WTC11 (cell line): ENCODE measurements at regions not wholly inside any gene's neighbourhood (a gene's known extent, or its start where the extent isn't known, plus 50 kb on each side); places are given as distances from the start of the nearest gene placed in this dataset.

Experiments
- CREB1 ChIP-seq: sonication (generic); formaldehyde crosslinking; IDR thresholded peaks from 2 replicates; pipeline ENCODE4 v1.8.0; 2023; ENCODE audit warnings: mild to moderate bottlenecking, missing genetic modification reagents
- MYBL2 ChIP-seq: sonication (generic); formaldehyde crosslinking; IDR thresholded peaks from 2 replicates; pipeline ENCODE4 v1.8.1; 2023; ENCODE audit warnings: mild to moderate bottlenecking, moderate library complexity, missing genetic modification reagents
- NR2C2 ChIP-seq: sonication (generic); formaldehyde crosslinking; IDR thresholded peaks from 2 replicates; pipeline ENCODE4 v1.8.0; 2022; ENCODE audit warnings: mild to moderate bottlenecking, missing genetic modification reagents
- NR3C1 ChIP-seq: sonication (generic); formaldehyde crosslinking; conservative IDR thresholded peaks from 2 replicates; pipeline ENCODE4 v1.8.1; 2023; ENCODE audit warnings: low read depth, mild to moderate bottlenecking, missing genetic modification reagents
- ZNF423 ChIP-seq: fragments of 250-450 bp; sonication (Bioruptor Pico); IDR thresholded peaks from 2 replicates; pipeline ENCODE4 v2.1.2; 2022; ENCODE audit warnings: mild to moderate bottlenecking, moderate library complexity
- TF ChIP-seq, protein P1 (sequence below): fragments of 200-600 bp; IDR thresholded peaks from 2 replicates; pipeline ENCODE4 v1.8.0; 2022; ENCODE audit warnings: antibody characterized with exemption
- TF ChIP-seq, protein P2 (sequence below): sonication (generic); formaldehyde crosslinking; IDR thresholded peaks from 2 replicates; pipeline ENCODE4 v1.8.1; 2022; ENCODE audit warnings: mild to moderate bottlenecking, moderate library complexity, missing genetic modification reagents
- TF ChIP-seq, protein P3 (sequence below): sonication (generic); formaldehyde crosslinking; IDR thresholded peaks from 2 replicates; pipeline ENCODE4 v1.8.1; 2022; ENCODE audit warnings: low read depth, mild to moderate bottlenecking, moderate library complexity, missing genetic modification reagents, borderline replicate concordance

DNA sequence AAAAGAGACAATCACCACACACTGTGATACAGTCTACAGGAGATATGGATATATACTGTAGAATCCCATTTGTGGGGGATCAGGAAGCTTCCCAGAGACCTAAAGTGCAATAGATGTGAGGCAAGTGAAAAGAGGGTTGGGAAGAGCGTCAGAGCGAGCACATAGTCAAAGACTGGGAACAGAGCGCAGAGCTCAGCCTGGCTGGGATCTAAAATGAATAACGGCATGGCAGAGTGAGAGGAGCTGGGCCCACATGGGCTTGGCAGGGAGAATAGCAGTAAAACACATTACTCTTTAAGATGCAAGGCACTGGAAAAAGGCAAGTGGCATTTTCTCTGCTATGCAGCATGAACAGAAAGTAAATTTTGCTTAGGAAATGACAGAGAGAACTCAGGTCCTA, 52.4 kb upstream of the BCL11A start:
- TF ChIP-seq NR2C2 (CRISPR knock-in tag) (no peak), MYBL2 (no peak), CREB1 (CRISPR knock-in tag) (no peak), NR3C1 (no peak), ZNF423 (CRISPR knock-in tag) (no peak)
- TF ChIP-seq, protein P1, sequence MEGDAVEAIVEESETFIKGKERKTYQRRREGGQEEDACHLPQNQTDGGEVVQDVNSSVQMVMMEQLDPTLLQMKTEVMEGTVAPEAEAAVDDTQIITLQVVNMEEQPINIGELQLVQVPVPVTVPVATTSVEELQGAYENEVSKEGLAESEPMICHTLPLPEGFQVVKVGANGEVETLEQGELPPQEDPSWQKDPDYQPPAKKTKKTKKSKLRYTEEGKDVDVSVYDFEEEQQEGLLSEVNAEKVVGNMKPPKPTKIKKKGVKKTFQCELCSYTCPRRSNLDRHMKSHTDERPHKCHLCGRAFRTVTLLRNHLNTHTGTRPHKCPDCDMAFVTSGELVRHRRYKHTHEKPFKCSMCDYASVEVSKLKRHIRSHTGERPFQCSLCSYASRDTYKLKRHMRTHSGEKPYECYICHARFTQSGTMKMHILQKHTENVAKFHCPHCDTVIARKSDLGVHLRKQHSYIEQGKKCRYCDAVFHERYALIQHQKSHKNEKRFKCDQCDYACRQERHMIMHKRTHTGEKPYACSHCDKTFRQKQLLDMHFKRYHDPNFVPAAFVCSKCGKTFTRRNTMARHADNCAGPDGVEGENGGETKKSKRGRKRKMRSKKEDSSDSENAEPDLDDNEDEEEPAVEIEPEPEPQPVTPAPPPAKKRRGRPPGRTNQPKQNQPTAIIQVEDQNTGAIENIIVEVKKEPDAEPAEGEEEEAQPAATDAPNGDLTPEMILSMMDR = no peak
- TF ChIP-seq, protein P2, sequence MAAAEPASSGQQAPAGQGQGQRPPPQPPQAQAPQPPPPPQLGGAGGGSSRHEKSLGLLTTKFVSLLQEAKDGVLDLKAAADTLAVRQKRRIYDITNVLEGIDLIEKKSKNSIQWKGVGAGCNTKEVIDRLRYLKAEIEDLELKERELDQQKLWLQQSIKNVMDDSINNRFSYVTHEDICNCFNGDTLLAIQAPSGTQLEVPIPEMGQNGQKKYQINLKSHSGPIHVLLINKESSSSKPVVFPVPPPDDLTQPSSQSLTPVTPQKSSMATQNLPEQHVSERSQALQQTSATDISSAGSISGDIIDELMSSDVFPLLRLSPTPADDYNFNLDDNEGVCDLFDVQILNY (CRISPR knock-in tag) = no peak
- TF ChIP-seq, protein P3, sequence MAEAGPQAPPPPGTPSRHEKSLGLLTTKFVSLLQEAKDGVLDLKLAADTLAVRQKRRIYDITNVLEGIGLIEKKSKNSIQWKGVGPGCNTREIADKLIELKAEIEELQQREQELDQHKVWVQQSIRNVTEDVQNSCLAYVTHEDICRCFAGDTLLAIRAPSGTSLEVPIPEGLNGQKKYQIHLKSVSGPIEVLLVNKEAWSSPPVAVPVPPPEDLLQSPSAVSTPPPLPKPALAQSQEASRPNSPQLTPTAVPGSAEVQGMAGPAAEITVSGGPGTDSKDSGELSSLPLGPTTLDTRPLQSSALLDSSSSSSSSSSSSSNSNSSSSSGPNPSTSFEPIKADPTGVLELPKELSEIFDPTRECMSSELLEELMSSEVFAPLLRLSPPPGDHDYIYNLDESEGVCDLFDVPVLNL (CRISPR knock-in tag) = no peak
